ENCODE measurements at regions not wholly inside any gene's neighbourhood (a gene's known extent, or its start where the extent isn't known, plus 50 kb on each side); places are given as distances from the start of the nearest gene placed in this dataset.

- peak; percentile 13 for DNase-seq (ENCODE audit: low spot score)
Observed at GRCh38 chr13:99123101-99124045, 77.3 kb upstream of the UBAC2 start.

GRCh38 chr13:99124046-99124400 is 76.6 kb upstream of the UBAC2 start:
- no peak for DNase-seq (ENCODE audit: low spot score)

GRCh38 chr13:99124794-99125316 is 75.8 kb upstream of the UBAC2 start:
- peak; percentile 4 for DNase-seq (ENCODE audit: low spot score)

DNA sequence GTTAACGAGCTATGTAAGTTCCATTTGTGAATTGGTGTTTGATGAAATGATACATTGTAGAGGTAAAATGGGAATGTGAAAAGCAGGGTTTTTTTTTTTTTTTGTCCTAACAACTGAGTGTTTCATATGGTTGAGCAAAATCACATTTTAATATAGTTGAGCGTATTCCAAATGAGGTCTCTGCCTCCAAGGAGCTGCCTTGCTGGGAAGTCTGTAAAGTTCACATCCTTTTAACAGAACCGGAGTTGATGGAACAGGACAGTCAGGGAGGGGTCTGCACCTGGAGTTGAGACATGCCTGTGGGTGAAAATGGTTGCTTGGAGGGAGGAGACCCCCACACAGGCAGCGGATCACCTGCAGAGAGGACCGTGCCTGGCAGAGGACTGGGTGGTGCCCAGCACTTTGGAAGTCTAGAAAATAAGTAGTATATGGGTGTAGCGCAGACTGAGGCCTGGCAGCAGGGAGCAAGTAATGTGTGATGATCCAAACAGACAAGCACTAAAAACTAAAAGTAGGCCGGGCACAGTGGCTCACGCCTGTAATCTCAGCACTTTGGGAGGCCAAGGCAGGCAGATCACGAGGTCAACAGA is 75.2 kb upstream of the UBAC2 start:
- no peak for DNase-seq (ENCODE audit: low spot score)

DNA sequence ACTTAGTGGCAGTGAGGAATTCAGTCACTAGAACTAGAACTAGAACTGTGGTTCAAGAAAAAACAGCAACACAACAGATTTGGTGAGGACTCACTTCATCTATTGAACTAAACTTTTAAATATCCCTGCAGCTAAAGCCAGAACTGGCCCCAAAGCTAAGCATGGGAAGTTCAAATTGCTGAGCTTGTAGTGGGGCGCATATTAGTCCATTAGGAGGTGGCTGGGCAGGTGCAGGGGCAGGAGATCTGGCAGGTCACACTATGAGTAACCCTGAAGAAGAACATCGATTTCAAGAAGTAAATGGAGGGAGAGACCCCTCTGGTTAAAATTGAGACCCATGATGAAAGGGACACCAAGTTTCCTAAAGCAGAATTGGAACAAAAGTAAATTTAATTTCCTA is 73.8 kb upstream of the UBAC2 start:
- no peak for DNase-seq (ENCODE audit: low spot score)

DNA sequence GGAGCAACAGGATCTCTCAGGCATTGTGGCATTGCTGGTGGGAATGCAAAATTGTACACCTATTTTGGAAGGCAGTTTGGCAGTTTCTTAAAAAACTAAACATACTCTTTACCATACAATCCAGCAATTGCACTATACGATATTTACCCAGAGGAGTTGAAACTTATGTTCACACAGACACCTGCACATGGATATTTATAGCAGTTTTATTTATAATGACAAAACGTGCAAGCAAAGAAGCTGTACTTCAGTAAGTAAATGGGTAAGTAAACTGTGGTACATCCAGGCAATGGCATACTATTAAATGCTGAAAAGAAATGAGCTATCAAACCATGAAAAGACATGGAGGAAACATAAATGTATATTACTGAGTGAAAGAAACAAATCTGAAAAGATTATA is 71.6 kb upstream of the UBAC2 start:
- no peak for DNase-seq (ENCODE audit: low spot score)

GRCh38 chr13:99129951-99130350 is 70.7 kb upstream of the UBAC2 start:
- DNase-seq (ENCODE audit: low spot score): no peak

- no peak for DNase-seq (ENCODE audit: low spot score)
Observed at GRCh38 chr13:99131410-99131809, 69.2 kb upstream of the UBAC2 start.

GRCh38 chr13:99132295-99132835 is 68.3 kb upstream of the UBAC2 start:
- no peak for DNase-seq (ENCODE audit: low spot score)

DNA sequence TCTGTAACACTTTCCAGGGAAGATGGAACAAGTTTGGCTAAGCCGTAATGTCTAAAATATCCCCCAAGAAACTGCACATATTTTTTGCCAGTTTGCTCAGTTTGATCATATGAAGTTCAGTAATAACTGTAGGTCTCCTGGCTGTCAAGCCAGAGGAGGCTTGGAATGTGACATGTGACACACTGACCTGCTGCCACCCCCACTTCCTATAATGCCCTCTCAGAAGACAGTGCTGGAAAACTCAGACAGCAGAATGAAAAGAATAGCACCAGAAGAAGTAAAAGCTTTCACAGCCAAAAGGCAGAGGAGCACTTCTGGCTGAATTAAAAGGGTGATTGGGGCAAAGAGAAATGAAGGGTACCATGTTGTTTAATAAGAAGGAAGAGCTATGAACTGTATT is 67.4 kb upstream of the UBAC2 start:
- DNase-seq (ENCODE audit: low spot score): no peak

DNA sequence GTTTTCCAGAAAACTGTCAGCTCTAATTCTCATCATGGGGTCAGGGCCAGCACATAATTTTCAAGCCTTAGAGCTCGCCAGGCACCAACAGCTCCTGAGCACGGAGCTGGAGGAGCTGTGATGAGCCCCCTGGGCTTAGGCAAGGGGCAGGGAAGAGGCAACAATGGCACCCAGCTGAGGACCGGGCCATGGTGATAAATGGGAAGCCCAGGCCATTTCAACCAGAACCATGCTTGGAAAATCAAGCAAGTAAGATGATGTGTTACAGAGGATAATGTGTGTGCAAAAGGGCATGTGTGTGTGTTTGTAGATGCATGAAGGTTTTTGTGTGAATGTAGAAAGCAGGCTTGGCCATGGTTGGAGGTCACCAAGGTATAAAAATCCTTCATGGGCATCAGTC is 66.8 kb upstream of the UBAC2 start:
- DNase-seq (ENCODE audit: low spot score): no peak

DNA sequence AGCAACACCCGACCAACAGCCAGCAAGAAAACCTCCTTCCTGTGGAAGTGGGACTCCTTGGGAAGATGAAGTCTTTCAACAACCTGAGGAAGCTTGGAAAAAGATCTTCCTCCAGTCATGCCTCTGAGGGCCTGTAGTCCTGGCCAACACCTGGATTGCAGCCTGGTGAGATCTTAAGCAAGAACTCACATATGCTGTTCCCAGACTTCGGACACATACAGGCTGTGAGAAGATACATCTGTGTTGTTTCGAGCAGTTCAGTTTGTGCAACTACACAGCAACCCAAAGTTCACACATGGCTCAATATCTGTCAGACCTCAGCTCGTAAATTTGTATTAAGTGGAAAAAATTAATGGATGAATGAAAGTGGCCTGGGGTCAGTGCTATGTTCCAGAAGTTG is 65.1 kb upstream of the UBAC2 start:
- no peak for DNase-seq (ENCODE audit: low spot score)

DNA sequence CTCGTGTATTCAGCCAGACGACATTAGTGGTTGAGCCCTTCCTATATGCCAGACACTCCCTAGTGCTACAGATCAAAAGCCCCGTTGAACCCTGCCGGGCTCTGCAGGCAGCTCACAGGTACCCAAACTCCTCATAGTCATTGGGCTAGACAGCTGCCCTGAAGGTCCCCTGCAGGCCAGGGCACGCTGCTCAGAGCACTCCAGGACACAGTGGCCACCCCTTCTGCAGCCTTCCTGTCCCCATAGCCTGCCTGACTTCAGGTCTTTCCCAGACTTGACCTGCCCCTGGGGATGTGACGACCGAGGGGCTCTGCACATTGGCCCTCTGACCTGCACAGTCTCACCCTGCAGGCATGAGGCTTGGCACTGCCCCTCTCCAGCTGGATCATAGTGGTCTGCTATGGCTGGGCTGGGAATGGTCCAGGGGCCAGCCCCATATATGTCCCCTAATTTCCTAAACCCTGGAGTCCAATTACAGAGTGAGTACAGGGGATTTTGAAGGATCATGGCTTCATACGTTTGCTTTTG is 64.2 kb upstream of the UBAC2 start:
- DNase-seq (ENCODE audit: low spot score): no peak

DNA sequence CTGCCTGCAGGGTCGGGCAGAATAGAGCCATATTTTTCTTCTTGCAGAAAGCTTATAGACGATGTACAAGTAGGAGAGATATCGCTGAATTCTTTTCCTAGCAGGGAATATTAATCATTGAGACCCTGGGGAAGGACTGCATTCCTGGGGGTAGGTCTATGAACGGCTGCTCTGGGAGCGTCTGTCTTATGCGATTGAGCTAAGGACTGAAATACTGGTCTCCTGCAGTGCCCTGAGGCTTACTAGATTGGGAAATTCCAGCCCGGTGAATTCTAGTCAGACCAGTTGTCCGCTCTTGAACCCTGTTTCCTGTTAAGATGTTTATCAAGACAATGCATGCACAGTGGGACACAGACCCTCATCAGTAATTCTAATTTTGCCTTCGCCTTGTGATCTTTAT is 59.8 kb upstream of the UBAC2 start:
- no peak for DNase-seq (ENCODE audit: low spot score)

- DNase-seq (ENCODE audit: low spot score): no peak
Observed at GRCh38 chr13:99143904-99144303, 56.8 kb upstream of the UBAC2 start.

DNA sequence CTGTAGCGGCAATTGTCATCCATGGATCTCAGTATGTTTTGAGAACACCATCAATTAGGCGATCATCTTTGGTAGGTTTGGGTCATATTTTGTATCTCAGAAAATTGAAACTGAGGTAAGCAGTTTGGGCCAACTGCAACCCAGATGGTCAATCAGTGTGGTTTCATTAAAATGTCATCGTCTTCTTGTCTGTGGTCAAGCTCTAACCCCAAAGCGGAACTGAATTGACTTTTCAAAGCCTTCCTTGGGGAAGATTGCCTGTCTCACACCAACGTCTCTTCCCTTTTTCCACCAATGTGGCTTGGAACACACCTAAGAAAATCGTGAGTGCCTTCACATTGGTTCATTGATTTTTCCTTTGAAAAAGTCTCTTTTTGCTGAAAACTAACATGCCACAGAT is 56.3 kb upstream of the UBAC2 start:
- DNase-seq (ENCODE audit: low spot score): no peak

GRCh38 chr13:99145461-99145860 is 55.2 kb upstream of the UBAC2 start:
- DNase-seq (ENCODE audit: low spot score): no peak

DNA sequence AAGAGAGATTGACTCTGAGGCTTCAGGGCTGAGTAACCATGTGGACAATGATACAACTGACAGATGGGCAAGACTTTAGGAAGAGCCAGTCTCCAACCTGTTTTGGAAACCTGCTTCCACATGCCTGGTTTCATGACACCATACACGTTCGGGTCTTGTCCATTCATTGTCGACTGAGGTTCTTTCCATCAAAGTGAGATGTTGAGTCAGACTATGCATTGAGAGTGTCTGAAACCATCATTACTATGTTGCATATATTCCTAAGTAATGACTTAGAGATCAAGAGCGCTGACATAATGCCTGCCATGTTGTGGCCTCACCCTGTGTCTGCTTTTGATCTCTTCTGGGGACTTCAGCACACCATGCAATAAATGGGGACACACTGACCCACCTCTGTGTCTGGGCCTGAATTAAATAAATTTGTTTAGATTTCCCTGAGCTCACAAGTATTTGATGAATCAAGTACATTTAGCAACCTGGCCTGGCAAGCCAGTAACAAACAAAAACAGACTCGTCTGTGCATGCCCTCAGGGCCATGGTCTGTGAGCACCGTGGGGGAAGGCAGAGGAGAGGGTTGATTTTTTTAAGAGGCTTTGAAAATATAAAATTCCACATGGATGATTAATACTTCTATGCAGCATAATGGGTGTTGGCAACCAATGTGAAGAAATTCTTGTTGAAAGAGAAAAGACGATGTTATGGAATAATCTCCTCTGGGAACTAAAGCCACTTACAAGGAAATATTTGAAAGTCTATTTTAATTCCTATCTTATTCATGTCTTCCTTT is 49.9 kb upstream of the UBAC2 start:
- no peak for DNase-seq (ENCODE audit: low spot score)
